ENCODE measurements at regions not wholly inside any gene's neighbourhood (a gene's known extent, or its start where the extent isn't known, plus 50 kb on each side); places are given as distances from the start of the nearest gene placed in this dataset.
A peak's percentile ranks its signal among the peaks of the same experiment; 100 is the strongest.

DNA sequence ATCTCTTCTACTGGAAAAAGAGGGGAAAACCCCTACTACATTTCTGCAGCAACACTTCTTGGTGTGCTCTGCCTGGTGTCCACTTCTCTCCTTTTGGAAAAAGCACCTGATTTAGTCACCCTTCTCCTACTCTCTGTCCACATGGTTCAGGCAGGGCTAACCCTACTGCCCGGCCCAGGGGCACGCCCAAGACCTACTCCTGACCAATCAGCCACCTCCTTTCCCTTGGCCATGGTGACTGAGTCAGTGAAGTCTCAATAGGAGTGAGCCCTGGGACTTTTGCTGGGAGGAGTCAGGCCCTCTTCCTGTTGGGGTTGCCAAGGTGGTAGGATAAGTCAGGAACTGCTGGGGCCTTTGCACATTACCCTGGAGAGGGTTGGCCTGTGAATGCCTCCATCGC, 52.5 kb upstream of the MYL2 start:
- DNase-seq (ENCODE audit: low read depth) = peak; percentile 4
- H3K4me3 ChIP-seq (ENCODE audit: low read length) = no peak overlapping the region
- TF ChIP-seq, protein P1, sequence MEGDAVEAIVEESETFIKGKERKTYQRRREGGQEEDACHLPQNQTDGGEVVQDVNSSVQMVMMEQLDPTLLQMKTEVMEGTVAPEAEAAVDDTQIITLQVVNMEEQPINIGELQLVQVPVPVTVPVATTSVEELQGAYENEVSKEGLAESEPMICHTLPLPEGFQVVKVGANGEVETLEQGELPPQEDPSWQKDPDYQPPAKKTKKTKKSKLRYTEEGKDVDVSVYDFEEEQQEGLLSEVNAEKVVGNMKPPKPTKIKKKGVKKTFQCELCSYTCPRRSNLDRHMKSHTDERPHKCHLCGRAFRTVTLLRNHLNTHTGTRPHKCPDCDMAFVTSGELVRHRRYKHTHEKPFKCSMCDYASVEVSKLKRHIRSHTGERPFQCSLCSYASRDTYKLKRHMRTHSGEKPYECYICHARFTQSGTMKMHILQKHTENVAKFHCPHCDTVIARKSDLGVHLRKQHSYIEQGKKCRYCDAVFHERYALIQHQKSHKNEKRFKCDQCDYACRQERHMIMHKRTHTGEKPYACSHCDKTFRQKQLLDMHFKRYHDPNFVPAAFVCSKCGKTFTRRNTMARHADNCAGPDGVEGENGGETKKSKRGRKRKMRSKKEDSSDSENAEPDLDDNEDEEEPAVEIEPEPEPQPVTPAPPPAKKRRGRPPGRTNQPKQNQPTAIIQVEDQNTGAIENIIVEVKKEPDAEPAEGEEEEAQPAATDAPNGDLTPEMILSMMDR (IDR thresholded peaks at IDR 0.05; ENCODE audit: insufficient read depth, low read depth, low read length, missing control alignments) = no peak

DNA sequence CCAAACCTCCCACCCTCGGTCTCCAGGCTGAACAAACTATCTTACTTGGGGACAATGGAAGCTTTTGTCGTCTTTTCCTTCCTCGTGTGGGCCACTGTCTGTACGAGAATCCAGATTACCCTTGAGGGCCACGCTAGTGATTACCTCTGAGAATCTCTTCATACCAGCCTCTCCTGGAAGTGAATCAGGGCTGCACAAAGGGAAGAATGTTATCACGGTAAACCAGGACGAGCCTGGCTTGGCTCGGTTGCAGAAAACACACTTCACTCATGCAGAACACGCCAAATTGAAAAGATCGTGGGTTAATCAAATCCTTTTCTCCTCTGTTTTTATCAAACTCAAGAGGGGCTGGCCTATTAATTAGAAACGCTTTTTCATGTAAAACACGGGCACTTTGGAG, 51.6 kb upstream of the MYL2 start:
- DNase-seq (ENCODE audit: low read depth) = no peak
- no peak overlapping the region for H3K4me3 ChIP-seq (ENCODE audit: low read length)
- TF ChIP-seq, protein P1 (IDR thresholded peaks at IDR 0.05; ENCODE audit: insufficient read depth, low read depth, low read length, missing control alignments) = no peak

DNA sequence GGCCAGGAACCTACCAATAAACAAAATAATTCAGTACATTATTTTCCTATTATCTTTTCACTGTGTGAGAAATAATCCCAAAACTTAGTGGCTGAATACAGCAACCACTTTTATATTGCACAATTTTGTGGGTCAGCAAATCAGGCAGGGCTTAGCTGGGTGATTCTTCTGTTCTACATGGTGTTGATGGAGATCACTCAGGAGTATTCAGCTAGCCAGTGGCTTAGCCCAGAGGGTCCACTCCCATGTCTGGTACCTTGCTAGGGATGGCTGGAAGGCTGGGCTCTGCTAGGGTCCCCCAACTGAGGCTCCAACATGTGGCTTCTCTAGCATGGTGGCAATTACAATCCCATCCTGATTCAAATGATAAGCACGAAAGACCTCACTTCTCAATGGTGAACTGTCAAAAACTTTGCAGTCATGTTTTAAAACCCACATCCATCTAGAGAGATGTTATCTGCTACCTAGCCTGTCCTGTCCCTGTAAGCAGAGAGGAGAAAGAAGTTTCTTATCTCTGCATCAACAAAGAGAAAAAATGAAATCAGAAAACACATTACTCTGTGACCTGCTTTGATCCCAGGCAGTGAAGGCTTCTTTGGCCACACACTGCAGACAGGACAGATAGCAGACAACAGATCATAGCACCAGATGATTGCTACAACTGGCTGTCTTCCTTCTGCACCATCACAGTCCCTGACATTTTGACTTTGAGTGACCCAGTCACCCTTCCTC, 51.0 kb upstream of the MYL2 start:
- TF ChIP-seq, protein P1 (IDR thresholded peaks at IDR 0.05; ENCODE audit: insufficient read depth, low read depth, low read length, missing control alignments) = no peak
- H3K4me3 ChIP-seq (ENCODE audit: low read length) = no peak overlapping the region
- no peak for DNase-seq (ENCODE audit: low read depth)
